ENCODE measurements at regions not wholly inside any gene's neighbourhood (a gene's known extent, or its start where the extent isn't known, plus 50 kb on each side); places are given as distances from the start of the nearest gene placed in this dataset.

DNA sequence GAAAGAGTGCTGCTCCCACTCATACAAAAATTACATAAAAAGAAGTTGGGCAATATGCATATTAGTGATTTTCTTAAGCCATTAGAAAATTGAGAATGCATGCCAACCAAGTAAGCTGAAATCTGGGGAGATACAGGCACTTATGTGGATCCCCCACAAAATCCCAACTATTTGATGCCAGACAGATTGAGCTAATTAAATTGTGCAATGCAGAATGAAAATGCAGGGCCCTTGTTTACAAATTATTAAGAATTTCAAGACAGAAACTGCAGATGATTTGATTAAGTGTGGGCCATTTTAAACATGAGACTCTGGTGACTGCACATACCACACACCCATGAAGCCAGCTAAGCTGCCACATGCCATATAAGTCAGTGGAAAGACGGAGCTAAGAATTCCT is 554.5 kb downstream of the CBLN2 start:
- TF ChIP-seq, protein P1, sequence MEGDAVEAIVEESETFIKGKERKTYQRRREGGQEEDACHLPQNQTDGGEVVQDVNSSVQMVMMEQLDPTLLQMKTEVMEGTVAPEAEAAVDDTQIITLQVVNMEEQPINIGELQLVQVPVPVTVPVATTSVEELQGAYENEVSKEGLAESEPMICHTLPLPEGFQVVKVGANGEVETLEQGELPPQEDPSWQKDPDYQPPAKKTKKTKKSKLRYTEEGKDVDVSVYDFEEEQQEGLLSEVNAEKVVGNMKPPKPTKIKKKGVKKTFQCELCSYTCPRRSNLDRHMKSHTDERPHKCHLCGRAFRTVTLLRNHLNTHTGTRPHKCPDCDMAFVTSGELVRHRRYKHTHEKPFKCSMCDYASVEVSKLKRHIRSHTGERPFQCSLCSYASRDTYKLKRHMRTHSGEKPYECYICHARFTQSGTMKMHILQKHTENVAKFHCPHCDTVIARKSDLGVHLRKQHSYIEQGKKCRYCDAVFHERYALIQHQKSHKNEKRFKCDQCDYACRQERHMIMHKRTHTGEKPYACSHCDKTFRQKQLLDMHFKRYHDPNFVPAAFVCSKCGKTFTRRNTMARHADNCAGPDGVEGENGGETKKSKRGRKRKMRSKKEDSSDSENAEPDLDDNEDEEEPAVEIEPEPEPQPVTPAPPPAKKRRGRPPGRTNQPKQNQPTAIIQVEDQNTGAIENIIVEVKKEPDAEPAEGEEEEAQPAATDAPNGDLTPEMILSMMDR (IDR thresholded peaks at IDR 0.05; ENCODE audit: low read depth, low read length), result no peak
- TF ChIP-seq MYC (IDR thresholded peaks at IDR 0.05; ENCODE audit: low read depth, low read length) (no peak), POLR2A (IDR thresholded peaks at IDR 0.05; ENCODE audit: extremely low read depth, insufficient read length) (no peak)
- TF ChIP-seq, protein P2, sequence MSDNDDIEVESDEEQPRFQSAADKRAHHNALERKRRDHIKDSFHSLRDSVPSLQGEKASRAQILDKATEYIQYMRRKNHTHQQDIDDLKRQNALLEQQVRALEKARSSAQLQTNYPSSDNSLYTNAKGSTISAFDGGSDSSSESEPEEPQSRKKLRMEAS (IDR thresholded peaks at IDR 0.05; ENCODE audit: low read depth, low read length), result no peak

Measured in NB4 (cell line).